Mucosa of rectum (tissue), 2 donors: ENCODE measurements at regions not wholly inside any gene's neighbourhood (a gene's known extent, or its start where the extent isn't known, plus 50 kb on each side); places are given as distances from the start of the nearest gene placed in this dataset.

Experiments
- H3K27ac ChIP-seq, 2 donors: one replicate each; pipeline ENCODE4 v1.7.0; 2013; ENCODE audit warnings: inconsistent platforms in 2 of 2, low read depth in 2 of 2, low read length in 2 of 2
- H3K27me3 ChIP-seq, 2 donors: one replicate each; pipeline ENCODE4 v1.7.0; 2013; ENCODE audit warnings: low read length in 2 of 2; ENCODE audit not compliant: control insufficient read depth in 2 of 2, insufficient read depth in 2 of 2
- H3K36me3 ChIP-seq, 2 donors: one replicate each; pipeline ENCODE4 v1.7.0; 2013; ENCODE audit warnings: low read length in 2 of 2; ENCODE audit not compliant: control insufficient read depth in 2 of 2, insufficient read depth in 2 of 2
- H3K4me1 ChIP-seq, 2 donors: one replicate each; pipeline ENCODE4 v1.7.0; 2013; ENCODE audit warnings: low read length in 2 of 2, mild to moderate bottlenecking in 1 of 2; ENCODE audit not compliant: control insufficient read depth in 2 of 2, insufficient read depth in 2 of 2
- H3K4me3 ChIP-seq, 2 donors: one replicate each; pipeline ENCODE4 v1.7.0; 2013; ENCODE audit warnings: low read length in 2 of 2
- H3K9ac ChIP-seq, 2 donors: one replicate each; pipeline ENCODE4 v1.7.0; 2013; ENCODE audit warnings: low read length in 2 of 2, low read depth in 1 of 2, mild to moderate bottlenecking in 1 of 2
- H3K9me3 ChIP-seq, 2 donors: one replicate each; pipeline ENCODE4 v1.7.0; 2013; ENCODE audit warnings: low read length in 2 of 2; ENCODE audit not compliant: control insufficient read depth in 2 of 2
- donor health status: healthy.
- donor health status: Normal muscosa, but diverticular disease.

DNA sequence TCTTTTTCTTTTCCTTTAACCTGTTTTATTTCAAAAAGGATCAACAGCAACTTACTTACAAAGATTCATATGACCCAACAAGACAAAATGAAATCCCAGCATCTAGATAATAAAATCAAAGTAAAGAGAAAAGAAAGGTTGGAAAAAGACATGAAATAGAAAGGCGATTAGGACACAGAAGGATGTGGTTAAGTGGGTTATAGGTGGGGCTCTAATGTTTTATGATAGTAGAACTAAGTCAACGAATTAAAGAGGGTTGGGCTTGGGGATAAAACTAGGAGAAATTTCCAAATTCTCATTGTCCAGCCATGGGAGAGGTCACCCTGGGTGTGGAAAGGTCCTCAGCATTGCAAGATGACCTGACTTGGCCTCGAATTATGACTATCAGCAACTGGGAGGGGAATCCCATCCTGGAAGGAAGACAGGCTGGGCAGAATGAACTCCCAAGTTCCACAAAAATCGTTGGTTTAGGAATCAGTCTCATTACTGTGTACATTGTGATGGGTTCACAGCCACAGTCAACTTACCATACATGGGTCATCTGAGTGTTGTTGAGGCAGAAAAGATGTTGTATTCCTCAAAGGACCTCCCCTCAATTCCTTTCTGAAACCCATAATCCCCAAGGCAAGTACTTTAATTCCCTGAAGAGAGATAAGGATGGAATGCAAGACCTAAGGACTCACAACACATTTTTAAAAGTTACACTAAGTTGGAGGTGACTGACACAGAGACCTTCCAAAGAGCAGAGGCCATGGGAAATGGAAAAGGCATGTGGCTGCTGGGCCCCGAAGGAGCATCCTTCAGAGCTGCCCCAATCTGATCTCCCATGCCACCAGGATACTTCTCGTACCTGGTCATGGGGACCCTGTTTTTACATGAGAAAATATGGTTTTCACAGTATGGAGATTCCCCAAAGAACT is 167.6 kb downstream of the UXS1 start:
- no peaks in the 10 kb centered on the region for H3K9me3 ChIP-seq
- H3K9ac ChIP-seq: no peak overlapping the region
- H3K36me3 ChIP-seq: no peaks in the 10 kb centered on the region
- no peaks in the 10 kb centered on the region for H3K27me3 ChIP-seq
- no peak overlapping the region for H3K4me3 ChIP-seq
- H3K27ac ChIP-seq: no peak overlapping the region
- H3K4me1 ChIP-seq: peaks cover 4 to 8% of the 10 kb centered on the region in 2 donors

DNA sequence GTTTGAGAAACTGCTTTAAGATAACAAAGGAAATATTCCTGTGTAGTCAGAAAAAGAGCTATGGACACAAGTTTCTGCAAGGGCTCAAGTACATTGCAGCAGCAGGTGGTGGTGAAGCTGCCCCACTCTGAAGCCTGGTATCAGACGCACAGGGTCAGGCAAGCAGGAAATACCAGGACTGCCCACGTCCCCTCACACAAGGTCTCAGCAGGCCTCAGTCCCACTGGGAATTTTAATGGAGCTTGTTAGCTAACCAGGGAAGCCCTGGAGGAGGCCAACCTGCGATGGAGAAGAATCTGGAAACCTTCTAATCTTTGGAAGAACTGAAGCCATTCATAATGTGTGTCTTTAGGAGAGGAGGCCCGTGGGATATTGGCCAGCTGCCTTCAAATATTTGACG is 168.3 kb downstream of the UXS1 start:
- H3K9me3 ChIP-seq: no peaks in the 10 kb centered on the region
- H3K27ac ChIP-seq: no peak overlapping the region
- no peak overlapping the region for H3K4me3 ChIP-seq
- peaks cover 3 to 6% of the 10 kb centered on the region in 2 donors for H3K4me1 ChIP-seq
- no peaks in the 10 kb centered on the region for H3K27me3 ChIP-seq
- no peak overlapping the region for H3K9ac ChIP-seq
- H3K36me3 ChIP-seq: no peaks in the 10 kb centered on the region

DNA sequence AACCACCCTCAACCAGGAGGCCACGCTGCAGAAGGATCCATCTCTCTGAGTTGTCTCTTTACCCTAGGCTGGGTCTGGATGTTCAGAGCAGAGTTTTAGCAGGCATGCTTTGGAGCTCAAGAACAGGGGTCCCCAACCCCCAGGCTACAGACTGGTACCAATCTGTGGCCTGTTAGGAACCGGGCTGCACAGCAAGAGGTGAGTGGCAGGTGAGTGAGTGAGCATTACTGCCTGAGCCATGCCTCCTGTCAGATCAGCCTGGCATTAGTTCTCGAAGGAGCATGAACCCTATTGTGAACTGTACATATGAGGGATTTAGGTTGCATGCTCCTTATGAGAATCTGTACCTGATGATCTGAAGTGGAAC is 172.5 kb downstream of the UXS1 start:
- H3K4me3 ChIP-seq: no peak overlapping the region
- no peak overlapping the region for H3K9ac ChIP-seq
- H3K27ac ChIP-seq: no peak overlapping the region
- no peaks in the 10 kb centered on the region for H3K27me3 ChIP-seq
- no peaks in the 10 kb centered on the region for H3K4me1 ChIP-seq
- H3K36me3 ChIP-seq: no peaks in the 10 kb centered on the region
- no peaks in the 10 kb centered on the region for H3K9me3 ChIP-seq

DNA sequence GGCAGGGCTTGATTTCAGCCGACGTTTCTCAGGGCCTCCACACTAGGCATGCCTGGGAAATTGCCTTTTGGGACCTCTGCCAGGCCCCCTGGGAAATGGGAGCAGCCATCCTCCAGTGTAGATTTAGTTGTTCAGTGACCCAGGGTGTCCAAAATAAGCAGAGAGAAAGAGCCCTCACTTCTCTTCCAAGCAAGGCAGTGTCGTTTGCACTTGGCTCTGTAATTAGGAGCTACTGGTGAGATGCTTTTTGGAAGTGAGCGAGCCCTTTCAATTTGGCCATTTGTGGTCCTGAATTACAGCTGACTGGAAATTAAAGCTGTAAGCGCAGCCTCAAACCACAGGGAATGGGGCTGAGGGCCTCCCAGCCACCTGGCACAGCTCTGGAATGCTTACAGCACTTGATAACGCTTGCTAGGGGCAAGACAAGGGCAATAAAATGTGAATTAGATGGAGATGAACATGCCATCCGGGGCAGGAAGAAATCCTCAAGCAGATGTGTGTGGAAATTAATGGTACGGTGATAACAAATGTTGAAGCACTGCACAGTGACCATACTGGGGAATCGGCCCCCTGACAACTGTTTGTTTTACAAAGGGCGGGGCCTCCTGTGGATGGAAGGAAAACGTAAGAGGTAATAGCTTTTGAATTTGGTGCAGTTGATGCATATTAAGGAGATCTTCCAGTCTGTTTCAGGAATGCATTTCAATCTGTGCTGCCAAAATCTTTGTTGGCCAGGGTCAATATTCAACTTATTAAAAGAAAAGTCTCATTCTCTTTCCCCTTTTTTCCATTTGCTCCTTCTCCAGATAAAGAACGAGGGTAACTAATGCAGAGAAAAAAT is 173.1 kb downstream of the UXS1 start:
- H3K4me3 ChIP-seq: no peak overlapping the region
- no peaks in the 10 kb centered on the region for H3K4me1 ChIP-seq
- H3K9me3 ChIP-seq: no peaks in the 10 kb centered on the region
- H3K27me3 ChIP-seq: no peaks in the 10 kb centered on the region
- no peak overlapping the region for H3K9ac ChIP-seq
- H3K27ac ChIP-seq: no peak overlapping the region
- no peaks in the 10 kb centered on the region for H3K36me3 ChIP-seq

DNA sequence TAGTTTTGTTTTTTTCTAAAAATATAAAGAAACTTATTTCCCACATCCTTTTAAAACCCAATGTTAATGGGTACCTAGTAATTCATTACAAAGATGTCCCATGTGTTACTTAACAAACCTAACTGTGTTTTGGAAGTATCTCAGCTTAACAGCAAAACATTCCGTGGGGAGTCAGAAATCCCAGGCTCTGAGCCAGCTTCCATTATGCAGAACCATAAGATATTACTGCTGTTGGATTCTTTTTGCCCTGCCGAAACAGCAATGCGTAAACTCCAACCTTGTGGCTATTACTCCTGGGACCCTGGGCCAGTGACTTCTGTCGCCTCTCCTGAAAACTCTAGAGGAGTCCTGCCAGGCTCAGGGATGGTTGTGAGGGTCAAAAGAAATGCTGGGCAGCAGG is 174.1 kb downstream of the UXS1 start:
- no peak overlapping the region for H3K4me3 ChIP-seq
- no peaks in the 10 kb centered on the region for H3K4me1 ChIP-seq
- no peaks in the 10 kb centered on the region for H3K9me3 ChIP-seq
- H3K27ac ChIP-seq: no peak overlapping the region
- H3K9ac ChIP-seq: no peak overlapping the region
- no peaks in the 10 kb centered on the region for H3K36me3 ChIP-seq
- no peaks in the 10 kb centered on the region for H3K27me3 ChIP-seq

DNA sequence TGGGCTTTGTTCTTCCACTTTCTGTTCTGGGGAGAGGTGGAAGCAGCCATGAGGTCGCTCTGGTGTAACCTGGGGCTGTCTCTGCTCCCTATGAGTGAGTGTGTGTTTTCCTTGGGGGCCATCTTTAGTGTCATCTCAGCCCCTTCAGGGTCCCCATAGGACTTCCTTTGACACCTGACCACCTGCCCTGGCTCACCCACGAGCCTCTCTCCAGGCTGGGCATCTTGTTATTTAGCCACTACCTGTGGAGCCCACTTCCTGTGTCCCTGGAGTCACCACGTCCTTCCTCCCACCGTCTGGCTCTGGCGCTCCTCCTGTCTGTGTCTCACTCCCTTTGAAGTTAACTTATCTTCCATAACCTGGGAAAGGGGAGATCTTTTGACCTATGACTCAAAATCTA is 176.0 kb downstream of the UXS1 start:
- Histone ChIP-seq H3K36me3 (no peaks in the 10 kb centered on the region), H3K4me1 (no peaks in the 10 kb centered on the region), H3K27me3 (no peaks in the 10 kb centered on the region), H3K9ac (no peak overlapping the region), H3K9me3 (no peaks in the 10 kb centered on the region), H3K27ac (no peak overlapping the region), H3K4me3 (no peak overlapping the region)

DNA sequence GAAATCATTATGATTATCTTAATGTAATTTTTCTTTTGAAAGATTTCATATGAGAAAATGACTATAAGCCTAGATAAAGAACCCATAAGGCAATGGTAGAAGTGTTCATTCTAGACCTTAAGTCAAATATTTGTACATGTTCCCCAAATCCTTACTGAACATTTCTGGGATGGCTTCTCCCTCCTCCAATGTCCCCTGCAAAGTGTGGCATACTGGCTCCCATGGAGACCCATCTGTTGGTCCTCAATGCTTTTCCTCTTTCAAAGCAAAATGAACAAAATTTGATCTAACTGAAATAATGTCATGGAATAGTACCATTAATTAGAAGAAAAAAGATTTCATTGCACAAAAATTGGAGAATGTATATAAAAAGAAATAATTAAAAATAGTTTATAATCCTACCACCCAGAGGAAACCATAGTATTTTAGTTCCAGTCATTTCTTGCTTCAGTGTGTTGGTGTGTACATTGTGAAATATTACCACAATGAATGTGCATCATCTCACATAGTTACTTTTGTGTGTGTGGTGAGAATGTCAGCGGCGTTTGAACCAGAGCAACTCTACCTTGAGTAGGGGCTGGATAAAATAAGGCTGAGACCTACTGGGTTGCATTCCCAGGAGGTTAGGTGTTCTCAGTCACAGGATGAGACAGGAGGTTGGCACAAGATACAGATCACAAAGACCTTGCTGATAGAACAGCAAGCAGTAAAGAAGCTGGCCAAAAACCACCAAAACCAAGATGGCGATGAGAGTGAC is 181.3 kb downstream of the UXS1 start:
- H3K9ac ChIP-seq: no peak overlapping the region
- no peaks in the 10 kb centered on the region for H3K36me3 ChIP-seq
- H3K9me3 ChIP-seq: no peaks in the 10 kb centered on the region
- H3K4me1 ChIP-seq: no peaks in the 10 kb centered on the region
- no peak overlapping the region for H3K4me3 ChIP-seq
- H3K27me3 ChIP-seq: no peaks in the 10 kb centered on the region
- no peak overlapping the region for H3K27ac ChIP-seq

DNA sequence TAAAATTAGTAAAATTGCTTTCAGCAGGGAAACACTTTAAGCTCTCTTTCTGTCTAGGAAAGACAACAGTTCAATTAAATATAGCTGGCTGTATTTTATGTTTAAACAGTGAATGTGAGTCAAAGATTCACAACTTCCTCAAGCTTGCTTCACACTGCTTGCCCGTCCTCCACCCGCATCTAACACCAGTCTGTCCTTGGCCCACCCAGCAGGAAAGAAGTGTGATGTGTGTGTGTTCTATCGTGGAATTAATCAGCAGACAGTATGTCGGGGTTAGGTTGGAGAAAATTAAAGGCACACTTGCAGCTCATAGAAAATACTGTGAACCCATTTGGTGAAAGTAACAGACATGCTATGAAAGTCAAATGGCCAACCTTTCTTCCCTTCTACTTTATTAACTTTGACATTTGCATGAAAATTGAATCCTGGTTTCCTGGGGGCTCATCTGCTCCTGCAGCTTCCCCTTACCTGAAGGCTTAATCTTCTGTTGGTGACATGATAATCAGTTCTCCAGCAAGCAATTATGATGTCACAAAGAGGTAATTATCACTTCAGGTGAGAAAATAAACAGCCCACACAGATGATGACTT is 182.0 kb downstream of the UXS1 start:
- Histone ChIP-seq H3K9me3 (no peaks in the 10 kb centered on the region), H3K4me3 (no peak overlapping the region), H3K9ac (no peak overlapping the region), H3K36me3 (no peaks in the 10 kb centered on the region), H3K4me1 (no peaks in the 10 kb centered on the region), H3K27me3 (no peaks in the 10 kb centered on the region), H3K27ac (no peak overlapping the region)

DNA sequence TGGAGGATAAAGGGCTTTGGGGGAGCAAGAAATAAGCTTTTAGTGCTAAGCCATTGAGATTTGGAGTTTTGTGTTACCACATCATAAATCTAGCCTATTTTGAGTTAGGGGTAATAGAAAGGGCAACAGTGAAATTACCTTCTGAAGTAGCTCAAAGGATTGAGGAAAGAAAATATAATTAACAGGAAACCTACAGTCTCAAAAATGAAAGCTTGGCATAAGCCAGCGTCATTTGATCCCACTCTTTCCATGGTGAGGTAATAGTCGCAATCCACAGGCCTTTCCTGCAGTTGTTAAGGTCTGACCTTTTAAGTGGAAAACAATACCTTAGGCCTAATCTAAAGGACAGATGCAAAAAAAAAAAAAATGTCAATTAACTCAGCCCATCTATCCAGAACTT is 182.7 kb downstream of the UXS1 start:
- no peak overlapping the region for H3K27ac ChIP-seq
- H3K27me3 ChIP-seq: no peaks in the 10 kb centered on the region
- no peak overlapping the region for H3K9ac ChIP-seq

More for the DNA sequence above, 182.7 kb downstream of the UXS1 start:
- Histone ChIP-seq H3K4me1 (no peaks in the 10 kb centered on the region), H3K36me3 (no peaks in the 10 kb centered on the region), H3K9me3 (no peaks in the 10 kb centered on the region), H3K4me3 (no peak overlapping the region)
